ENCODE measurements at regions not wholly inside any gene's neighbourhood (a gene's known extent, or its start where the extent isn't known, plus 50 kb on each side); places are given as distances from the start of the nearest gene placed in this dataset.
"Not testable (repeated sequence)": the region's sequence is repeated elsewhere in the genome, so short reads cannot be mapped to it uniquely, and the experiment has no call there.

DNA sequence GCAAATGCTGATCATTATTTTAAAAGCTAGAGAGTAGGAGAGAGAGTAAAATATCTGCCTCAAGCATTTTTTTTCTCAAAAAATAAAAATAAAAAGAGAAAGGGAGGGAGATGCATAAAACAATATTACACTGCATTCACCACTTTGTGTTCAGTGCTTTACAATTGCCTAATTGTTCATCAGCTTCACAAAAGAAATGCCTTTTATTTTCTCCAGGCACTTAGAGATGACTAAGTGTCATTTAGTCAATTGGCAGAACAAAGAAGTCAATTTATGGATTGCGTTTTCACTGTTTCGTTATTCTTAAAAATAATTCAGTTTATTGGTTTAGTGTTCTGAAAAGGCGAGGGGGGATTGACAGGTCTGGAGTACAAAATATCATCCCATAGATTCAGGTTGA lies 232.5 kb upstream of the CCNH start:
- no peak for DNase-seq (ENCODE audit: low read depth)

DNA sequence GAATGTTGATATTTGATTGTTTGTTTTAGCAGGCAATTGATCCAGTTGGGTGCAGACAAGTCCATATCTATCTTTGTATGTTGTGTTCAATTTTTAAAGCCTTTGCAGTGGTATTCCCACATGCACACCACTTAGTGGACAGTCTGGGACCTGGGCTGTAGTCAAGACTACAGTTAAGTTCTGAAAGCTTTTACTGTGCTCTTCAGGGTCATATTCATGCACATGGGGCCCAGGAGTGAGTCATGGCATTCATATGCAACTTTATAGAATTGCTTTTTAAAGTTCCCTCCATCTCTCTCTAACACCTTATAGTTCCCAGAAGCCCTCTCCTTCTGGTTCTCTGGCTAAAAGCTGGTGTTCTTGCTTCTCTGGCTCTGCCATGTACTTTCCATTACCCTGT lies 228.2 kb upstream of the CCNH start:
- no peak for DNase-seq (ENCODE audit: low read depth)

DNA sequence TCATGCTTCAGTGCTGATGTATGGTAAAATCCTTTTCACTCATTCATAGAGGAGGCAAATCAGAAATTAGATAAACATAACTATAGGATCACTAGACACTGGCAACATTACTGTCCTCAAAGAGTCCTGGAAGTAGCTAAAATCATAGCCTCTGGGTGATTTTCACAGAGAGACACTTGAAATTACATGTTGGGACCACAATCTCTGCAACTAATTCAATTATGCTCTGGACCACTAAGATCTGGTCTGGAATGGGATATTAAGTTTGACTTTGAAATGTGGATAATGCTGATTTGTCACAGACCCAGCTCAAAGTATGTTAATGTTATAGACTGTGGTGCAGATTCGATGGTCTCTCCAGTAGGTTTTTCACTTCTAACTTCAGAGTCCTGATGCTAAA lies 214.6 kb upstream of the CCNH start:
- DNase-seq (ENCODE audit: low read depth): no peak

DNA sequence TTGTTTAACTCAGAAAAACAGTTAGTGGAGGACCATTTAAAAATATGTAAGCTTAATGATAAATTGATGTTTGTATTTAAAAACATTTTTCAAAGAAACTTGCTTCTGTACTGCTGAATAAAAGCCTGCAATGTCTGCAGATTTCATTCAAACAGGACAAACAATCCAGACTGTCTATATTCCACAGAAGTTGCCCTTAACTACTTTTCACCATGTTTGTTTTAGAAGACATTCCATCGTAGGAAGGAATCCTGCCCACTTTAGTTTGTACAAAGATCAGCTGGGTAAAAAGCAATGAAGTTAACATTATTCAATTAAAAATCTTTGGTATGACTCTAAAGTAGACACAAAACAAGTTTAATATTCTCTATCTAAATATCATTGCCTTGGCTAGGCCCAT lies 195.7 kb upstream of the CCNH start:
- DNase-seq (ENCODE audit: low read depth): no peak

DNA sequence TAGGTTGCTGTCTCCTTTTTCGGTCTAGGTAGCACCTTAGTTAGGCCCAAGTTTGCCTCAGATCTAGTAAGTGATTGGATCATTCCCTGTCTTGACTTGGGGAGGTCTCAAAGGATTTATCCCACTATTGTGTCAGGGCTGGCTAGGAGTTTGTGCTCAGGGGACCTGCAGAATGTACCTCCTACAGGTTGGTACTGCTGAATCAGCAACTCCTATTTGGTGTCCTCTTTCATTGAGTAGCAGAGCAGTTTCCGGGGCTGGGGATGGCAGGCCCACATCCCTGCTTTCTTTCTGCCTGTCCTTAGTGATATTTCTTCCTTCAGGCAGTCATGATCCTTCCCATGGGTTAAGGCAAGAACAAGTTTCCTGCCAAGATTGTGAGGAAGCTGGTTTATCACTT lies 192.9 kb upstream of the CCNH start:
- DNase-seq (ENCODE audit: low read depth): no peak

DNA sequence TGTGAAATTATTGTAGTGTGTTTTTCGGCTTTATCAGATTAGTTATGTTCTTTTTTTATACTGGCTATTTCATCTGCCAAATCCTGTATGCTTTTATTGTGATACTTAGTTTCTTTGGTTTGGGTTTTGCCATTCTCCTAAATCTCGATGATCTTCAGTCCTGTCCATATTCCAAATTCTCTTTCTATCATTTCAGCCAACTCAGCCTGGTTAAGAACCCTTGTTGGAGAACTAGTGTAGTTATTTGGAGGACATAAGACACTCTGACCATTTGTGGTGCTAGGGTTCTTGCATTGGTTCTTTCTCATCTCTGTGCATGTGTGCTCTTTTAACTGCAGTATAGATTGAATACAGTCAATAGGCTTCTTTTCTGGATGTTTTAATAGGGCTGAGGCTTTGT lies 187.0 kb upstream of the CCNH start:
- no peak for DNase-seq (ENCODE audit: low read depth)

DNA sequence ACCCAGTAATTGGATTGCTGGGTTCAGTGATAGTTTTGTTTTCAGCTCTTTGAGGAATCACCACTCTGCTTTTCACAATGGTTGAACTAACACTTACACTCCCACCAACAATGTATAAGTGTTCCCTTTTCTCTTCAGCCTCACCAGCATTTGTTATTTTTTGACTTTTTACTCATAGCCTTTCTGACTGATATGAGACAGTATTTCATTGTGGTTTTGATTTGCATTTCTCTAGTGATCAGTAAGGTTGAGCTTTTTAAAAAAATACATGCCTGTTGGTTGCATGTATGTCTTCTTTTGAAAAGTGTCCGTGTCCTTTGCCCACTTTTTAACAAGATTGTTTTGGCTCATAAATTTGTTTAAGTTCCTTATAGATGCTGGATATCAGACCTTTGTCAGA lies 185.7 kb upstream of the CCNH start:
- DNase-seq (ENCODE audit: low read depth): no peak

DNA sequence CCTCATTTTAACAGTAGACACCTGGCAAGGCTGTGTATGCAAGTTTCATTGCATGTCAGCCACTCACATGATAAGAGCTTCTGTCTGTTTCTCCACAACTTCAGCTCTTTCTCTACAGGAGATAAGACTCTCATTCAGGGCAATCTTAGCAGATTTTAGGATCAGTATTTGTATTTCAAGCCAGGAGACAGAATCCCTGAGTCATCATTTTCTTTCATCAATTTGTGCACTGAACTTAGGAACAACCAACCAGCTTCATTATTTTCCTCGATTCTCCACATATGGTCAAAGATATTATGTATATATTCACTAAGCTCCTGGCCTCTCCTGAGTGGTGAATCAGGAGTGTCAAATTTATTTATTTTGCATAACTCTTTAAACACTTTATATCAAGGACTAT lies 181.8 kb upstream of the CCNH start:
- DNase-seq (ENCODE audit: low read depth): no peak

DNA sequence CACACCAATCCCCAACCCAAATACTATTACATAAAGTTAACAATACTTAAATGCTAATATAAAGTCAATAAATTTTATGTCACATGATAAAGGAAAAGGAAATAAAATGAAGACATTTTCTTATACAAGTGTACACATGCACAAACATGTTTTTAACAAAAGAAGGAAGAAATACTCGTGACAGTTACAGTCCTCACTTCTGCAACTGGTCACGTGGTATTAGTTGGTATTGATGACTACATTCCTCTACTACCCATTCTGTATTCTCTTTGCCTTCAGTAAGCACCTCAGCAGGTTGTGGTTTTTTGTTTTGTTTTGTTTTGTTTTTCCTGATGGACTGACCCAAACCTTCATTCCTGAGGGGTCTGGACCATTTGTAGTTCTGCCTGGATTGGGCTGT lies 176.9 kb upstream of the CCNH start:
- DNase-seq (ENCODE audit: low read depth): no peak

DNA sequence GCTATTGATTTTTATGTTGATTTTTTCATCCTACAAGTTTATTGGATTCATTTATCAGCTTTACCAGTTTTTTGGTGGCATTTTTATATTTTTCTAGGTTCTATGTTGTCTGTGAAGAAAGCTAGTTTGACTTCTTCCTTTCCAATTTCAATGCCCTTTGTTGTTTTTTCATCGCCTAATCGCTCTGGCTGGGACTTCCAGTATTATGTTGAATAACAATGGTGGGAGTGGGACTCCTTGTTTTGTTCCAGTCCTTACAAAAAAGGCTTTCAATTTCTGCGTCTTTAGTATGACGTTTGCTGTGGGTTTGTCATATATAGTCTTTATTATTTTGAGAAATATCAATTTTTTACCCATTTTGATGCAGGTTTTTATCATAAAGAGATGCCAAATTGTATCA lies 175.6 kb upstream of the CCNH start:
- no peak for DNase-seq (ENCODE audit: low read depth)

DNA sequence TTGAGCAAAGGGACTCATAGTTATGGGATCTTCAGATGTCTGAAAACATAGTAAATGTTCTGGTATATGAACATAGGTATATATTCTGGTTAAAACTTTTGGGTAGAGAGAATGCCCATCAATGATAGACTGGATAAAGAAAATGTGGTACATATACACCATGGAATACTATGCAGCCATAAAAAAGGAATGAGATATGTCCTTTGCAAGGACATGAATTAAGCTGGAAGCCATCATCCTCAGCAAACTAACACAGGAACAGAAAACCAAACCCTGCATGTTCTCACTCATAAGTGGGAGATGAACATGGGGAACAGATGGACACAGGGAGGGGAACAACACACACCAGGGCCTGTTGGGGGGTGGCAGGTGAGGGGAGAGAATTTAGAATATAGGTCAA lies 171.0 kb upstream of the CCNH start:
- not testable (repeated sequence) for DNase-seq (ENCODE audit: low read depth)

DNA sequence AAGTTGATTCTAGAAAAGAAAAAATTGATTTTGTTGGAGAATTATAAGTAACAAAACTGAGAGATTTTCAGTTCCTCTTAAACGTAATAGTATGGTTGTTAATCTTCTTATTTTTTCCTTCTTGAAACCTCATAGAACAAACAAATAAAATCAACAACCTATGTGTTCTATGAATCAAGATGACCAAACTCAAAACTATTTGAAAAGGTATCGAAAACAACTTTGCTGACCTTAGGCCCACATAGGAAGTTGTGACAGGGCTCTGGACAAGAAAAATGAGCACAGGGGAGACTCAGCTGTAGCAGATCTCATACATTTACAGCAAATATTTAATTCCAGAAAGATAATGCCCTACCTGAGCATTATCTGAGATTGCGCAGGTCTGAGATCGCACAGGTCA lies 169.4 kb upstream of the CCNH start:
- no peak for DNase-seq (ENCODE audit: low read depth)

DNA sequence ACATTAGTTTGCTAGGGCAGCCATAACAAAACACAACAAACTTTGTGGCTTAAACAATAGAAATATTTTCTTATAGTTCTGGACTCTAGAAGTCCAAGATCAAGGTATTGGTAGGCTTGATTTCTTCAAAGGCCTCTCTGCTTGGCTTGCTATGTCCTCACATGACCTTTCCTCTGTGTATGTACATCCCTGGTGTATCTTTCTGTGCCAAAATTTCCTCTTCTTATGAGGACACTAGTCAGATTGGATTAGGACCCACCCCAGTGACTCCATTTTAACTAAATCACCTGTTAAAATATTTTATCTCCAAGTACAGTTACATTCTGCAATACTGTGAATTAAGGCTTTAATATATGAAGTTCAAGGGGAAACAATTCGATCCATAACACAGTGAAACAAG lies 168.9 kb upstream of the CCNH start:
- DNase-seq (ENCODE audit: low read depth): no peak

DNA sequence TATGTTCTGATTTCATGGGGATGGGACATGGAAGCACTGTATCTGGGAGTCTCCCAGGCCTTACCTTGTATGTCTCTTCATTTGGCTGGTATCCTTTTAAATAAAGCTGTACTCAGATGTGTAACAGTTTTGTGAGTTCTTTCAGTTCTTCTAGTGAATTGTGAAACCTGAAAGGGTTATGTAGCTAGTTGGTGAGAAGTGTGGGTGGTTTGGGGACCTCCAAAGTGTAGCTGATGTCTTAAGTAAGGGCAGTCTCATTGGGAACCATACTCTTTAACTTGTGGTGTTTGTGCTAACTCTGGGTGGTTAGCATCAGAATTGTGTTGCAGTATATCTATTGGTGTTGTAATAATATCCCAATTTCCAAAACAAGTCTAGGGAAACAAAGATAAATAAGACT lies 166.9 kb upstream of the CCNH start:
- DNase-seq (ENCODE audit: low read depth): no peak

DNA sequence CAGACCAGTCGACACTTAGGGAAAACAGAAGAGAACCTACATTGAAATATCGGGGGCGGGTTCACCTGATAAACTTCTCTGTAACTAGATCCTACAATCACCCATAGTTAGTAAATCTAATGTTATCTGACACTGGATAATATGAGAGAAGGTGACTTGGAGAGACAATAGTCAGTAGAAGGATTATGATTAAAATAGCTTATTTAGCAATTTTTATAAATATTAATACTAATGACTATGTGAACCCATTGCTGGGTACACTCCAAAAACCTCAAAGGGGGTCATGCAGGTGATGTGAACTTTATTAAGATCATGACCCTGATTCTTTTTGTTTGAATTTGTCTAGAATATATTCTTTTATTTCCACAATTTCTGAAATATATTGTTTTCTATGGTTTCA lies 164.1 kb upstream of the CCNH start:
- no peak for DNase-seq (ENCODE audit: low read depth)

DNA sequence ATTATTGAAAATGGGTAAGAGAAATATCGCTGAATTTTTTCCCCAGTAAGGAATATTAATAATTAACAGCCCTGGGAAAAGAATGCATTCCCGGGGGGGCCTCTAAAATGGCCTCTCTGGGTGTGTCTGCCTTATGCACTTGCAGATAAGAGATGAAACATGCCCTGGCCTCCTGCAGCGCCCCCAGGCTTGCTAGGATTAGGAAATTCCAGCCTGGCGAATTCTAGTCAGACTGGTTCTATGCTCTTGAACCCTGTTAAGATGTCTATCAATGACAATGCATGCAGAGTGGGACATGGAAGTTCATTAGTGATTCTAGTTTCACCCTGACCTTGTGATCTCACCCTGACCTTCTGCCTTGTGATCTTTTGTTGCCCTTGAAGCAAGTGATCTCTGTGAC lies 163.6 kb upstream of the CCNH start:
- DNase-seq (ENCODE audit: low read depth): not testable (repeated sequence)

DNA sequence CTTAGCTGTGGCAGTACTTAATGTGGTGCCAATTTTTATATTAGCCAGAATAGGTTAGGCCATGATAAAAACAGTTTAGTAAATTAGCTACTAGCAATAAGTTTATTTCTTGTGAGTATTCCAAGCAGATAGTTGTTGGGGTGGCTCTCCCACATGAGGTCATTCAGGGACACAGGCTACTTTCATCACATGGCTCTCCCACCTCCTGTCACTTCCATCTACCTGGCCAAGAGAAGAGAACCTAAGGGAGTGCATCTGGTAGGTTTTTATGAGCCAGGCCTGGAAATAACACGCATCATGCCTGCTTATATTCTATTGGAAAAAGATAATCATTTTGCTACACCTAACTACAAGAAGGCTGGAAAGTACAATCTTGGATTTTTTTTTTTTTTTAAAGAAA lies 161.4 kb upstream of the CCNH start:
- no peak for DNase-seq (ENCODE audit: low read depth)

DNA sequence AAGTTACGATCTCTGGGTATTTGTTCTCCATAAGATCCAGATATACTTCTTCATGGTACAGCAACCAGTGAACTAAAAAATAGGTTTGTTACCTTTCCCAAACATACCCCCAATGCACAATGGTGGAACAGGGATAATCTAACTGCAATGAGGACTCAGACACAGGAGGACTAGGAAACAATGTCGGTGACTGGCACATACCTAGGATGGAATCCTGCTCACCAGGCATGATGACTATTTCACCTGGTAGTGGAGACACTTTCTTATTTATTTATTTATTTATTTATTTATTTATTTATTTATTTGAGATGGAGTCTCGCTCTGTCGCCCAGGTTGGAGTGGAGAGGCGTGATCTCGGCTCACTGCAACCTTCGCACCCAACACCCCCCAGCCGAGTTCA lies 159.9 kb upstream of the CCNH start:
- no peak for DNase-seq (ENCODE audit: low read depth)

DNA sequence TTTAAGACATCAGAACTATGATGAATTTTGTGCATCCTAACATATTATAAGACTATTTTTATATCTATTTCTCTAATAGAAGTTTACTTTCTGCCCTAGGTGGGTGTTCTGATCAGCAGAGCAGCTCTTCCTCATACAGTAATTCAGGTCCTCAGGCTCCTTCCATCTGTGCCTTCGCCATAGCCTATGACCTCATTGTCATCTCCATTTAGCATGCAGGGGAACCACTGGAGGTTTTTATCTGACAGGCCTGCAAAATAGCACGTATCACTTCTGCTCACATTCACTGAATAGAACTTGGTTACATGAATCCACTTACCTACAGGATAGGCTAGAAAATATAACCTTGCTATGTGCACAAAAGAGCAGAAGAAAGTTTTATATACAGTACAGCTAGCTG lies 159.4 kb upstream of the CCNH start:
- DNase-seq (ENCODE audit: low read depth): no peak

DNA sequence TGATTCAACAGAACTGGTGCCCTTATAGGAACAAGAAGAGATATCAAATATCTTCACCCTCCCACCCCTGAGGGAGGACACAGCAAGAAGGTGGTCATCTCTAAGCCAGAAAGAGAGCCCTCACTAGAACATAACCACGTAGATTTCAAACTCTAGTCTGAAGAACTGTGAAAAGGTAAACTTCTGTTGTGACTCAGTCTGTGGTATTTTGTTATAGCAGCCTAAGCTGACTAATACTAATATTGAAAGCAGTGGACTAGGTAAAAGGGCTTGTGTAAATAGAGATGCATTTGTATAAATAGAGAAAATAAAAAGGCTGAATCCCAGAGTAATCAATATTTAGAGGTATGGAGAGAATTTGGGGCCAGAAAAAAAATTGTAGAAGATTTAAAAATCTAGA lies 157.6 kb upstream of the CCNH start:
- DNase-seq (ENCODE audit: low read depth): no peak

DNA sequence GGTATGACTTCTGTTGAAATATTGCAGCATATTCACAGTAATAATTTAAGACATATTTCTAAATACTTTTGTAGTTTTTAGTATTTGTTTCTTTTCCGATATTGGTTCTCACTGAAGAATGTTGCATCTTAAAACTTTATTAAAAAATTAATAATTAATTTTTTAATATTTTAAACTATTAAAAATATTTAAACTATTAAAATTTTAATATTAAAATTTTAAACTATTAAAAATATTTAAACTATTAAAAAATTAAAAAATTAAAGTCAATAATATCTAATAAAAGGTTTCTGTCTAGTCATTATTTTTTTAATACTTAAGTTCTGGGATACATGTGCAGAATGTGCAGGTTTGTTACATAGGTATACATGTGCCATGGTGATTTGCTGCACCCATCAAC lies 149.3 kb upstream of the CCNH start:
- DNase-seq (ENCODE audit: low read depth): no peak

DNA sequence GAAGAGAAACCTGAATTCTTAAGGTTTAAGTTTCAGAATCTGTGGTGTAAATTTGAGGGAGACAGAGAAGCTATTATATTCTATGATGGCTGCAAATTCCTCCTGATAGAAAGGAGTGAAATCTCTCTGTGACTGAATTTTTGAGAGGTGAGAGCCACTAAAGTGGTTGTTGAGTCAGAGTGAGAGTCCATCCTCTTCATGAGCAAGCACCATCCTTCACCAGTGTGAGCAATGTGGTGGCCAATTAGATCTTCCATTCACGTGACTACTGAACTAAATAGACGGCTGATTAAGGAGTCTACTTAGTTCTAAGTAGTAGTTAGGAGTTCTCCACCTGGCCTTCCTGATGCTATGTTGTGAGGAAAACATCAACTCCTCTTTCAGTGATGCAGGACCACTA lies 147.8 kb upstream of the CCNH start:
- DNase-seq (ENCODE audit: low read depth): no peak

DNA sequence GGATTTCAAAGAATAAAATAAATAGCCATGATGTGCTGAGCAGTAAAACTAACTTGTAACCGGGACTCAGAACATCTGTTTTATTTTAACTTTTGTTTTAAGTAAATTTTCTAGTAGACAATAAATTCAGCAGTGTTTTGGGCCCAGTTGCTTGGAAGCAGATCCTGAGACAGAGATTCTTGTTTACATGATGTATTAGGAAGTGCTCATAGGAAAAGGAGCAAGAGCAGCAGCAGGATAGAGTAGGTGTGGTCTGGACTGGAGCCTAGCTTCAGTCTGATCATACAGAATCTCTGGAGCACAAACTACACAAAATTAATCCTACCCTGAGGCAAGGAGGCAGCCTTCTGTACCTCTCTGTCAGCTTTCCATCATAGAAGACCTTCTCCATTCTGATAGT lies 139.2 kb upstream of the CCNH start:
- DNase-seq (ENCODE audit: low read depth): no peak

DNA sequence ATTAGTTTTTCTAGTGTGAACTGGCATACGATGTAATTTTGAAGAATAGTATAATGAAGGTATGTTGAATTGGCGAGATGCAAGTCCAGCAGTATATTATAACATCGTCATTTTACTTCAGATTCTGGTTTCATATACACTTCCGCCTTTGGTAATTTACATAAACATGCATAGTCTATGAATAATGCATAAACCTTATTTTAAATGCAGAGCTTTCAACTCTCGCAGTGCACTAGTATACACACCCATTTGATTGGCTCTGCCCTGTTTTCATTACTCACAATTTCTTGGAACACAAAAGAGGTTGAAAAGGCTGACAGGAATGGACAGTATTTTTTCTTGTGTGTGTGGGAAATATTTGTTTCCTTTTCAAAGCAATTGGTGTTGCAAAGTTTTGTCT lies 128.9 kb upstream of the CCNH start:
- DNase-seq (ENCODE audit: low read depth): no peak

DNA sequence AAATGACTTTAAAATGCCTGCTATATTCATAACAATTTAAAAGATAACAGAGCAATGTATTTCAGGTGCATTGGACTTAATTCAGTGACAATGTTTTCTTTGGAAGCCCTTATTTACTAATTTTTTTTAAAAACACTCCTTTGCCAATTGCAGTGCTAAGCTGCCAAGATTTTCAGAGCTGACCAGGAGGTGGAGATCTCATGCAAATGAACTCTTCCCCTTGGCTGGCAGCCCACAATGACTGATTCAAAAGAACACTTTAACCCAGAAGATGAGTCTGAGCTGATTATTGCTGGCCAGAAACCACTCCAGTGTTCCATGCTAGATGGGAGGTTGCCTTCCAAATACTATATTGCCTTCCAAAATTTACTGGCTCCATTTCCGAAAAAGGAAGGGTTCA lies 128.3 kb upstream of the CCNH start:
- DNase-seq (ENCODE audit: low read depth): peak; percentile 43

Measured in renal cortical epithelial cell (primary cell).